ENCODE measurements at regions not wholly inside any gene's neighbourhood (a gene's known extent, or its start where the extent isn't known, plus 50 kb on each side); places are given as distances from the start of the nearest gene placed in this dataset.
"Not testable (repeated sequence)": the region's sequence is repeated elsewhere in the genome, so short reads cannot be mapped to it uniquely, and the experiment has no call there.

GRCh38 chr5:133881576-133882388 is 86.6 kb downstream of the C5orf15 start:
- DNase-seq, result no peak

- no peak for DNase-seq
Observed at GRCh38 chr5:133878236-133878555, 90.2 kb downstream of the C5orf15 start.

GRCh38 chr5:133877351-133878235 is 90.8 kb downstream of the C5orf15 start:
- no peak for DNase-seq

- DNase-seq, result no peak
Observed at GRCh38 chr5:133876266-133876665, 92.2 kb downstream of the C5orf15 start.

- DNase-seq, result no peak
Observed at GRCh38 chr5:133875179-133875578, 93.2 kb downstream of the C5orf15 start.

GRCh38 chr5:133873449-133873848 is 95.0 kb downstream of the C5orf15 start:
- DNase-seq, result no peak

- no peak for DNase-seq
Observed at GRCh38 chr5:133870661-133871060, 97.8 kb downstream of the C5orf15 start.

GRCh38 chr5:133869519-133870335 is 98.7 kb downstream of the C5orf15 start:
- DNase-seq, result no peak

GRCh38 chr5:133868946-133869518 is 99.4 kb downstream of the C5orf15 start:
- peak; percentile 54 for DNase-seq

GRCh38 chr5:133867851-133868545 is 100.4 kb downstream of the C5orf15 start:
- no peak for DNase-seq

- DNase-seq, result no peak
Observed at GRCh38 chr5:133867341-133867740, 101.1 kb downstream of the C5orf15 start.

- no peak for DNase-seq
Observed at GRCh38 chr5:133866903-133867245, 101.6 kb downstream of the C5orf15 start.

- no peak for DNase-seq
Observed at GRCh38 chr5:133866160-133866902, 102.1 kb downstream of the C5orf15 start.

- DNase-seq, result no peak
Observed at GRCh38 chr5:133865113-133865512, 103.3 kb downstream of the C5orf15 start.

GRCh38 chr5:133864711-133865110 is 103.7 kb downstream of the C5orf15 start:
- DNase-seq, result no peak

GRCh38 chr5:133863857-133864585 is 104.4 kb downstream of the C5orf15 start:
- DNase-seq, result no peak

- no peak for DNase-seq
Observed at GRCh38 chr5:133861161-133861737, 107.2 kb downstream of the C5orf15 start.

- DNase-seq, result no peak
Observed at GRCh38 chr5:133859073-133859472, 109.4 kb downstream of the C5orf15 start.

GRCh38 chr5:133857595-133858313 is 110.7 kb downstream of the C5orf15 start:
- not testable (repeated sequence) for DNase-seq

- DNase-seq, result no peak
Observed at GRCh38 chr5:133854554-133854953, 113.9 kb downstream of the C5orf15 start.

All from CD4-positive, alpha-beta T cell treated with Interleukin-4 for 4 hours (primary cell).